Neural progenitor cell (in vitro differentiated cells): ENCODE measurements at regions not wholly inside any gene's neighbourhood (a gene's known extent, or its start where the extent isn't known, plus 50 kb on each side); places are given as distances from the start of the nearest gene placed in this dataset.
"Not testable (repeated sequence)": the region's sequence is repeated elsewhere in the genome, so short reads cannot be mapped to it uniquely, and the experiment has no call there.

ENCODE experiments used
- DNase-seq: peaks from one replicate; pipeline ENCODE4 v3.0.0-alpha.2; 2016; ENCODE audit warnings: low spot score
- H2AFZ ChIP-seq: fragments of 200-600 bp; sonication (generic); replicated peaks from 2 replicates; pipeline ENCODE4 v1.6.1; 2016; ENCODE audit warnings: antibody characterized with exemption
- H3F3A ChIP-seq: fragments of 200-600 bp; sonication (generic); 2 replicates; pipeline ENCODE4 v1.6.1; 2016; ENCODE audit warnings: antibody characterized with exemption, low read depth
- H3K27ac ChIP-seq: fragments of 200-600 bp; sonication (generic); 2 replicates; pipeline ENCODE4 v1.5.1; 2016; ENCODE audit warnings: mild to moderate bottlenecking
- H3K27me3 ChIP-seq: fragments of 200-600 bp; sonication (generic); 2 replicates; pipeline ENCODE4 v1.6.1; 2016; ENCODE audit warnings: mild to moderate bottlenecking, moderate library complexity
- H3K36me3 ChIP-seq: fragments of 200-600 bp; sonication (generic); 2 replicates; pipeline ENCODE4 v1.5.1; 2016
- H3K4me1 ChIP-seq: fragments of 200-600 bp; sonication (generic); 2 replicates; pipeline ENCODE4 v1.6.1; 2016; ENCODE audit warnings: mixed run types
- H3K4me2 ChIP-seq: fragments of 200-600 bp; sonication (generic); 2 replicates; pipeline ENCODE4 v1.6.1; 2016
- H3K4me3 ChIP-seq: fragments of 200-600 bp; sonication (generic); 2 replicates; pipeline ENCODE4 v1.5.1; 2016
- H3K79me2 ChIP-seq: fragments of 200-600 bp; sonication (generic); 2 replicates; pipeline ENCODE4 v1.6.1; 2016; ENCODE audit warnings: low read depth
- H3K9ac ChIP-seq: fragments of 200-600 bp; sonication (generic); 2 replicates; pipeline ENCODE4 v1.6.1; 2016
- H3K9me3 ChIP-seq: fragments of 200-600 bp; sonication (generic); 2 replicates; pipeline ENCODE4 v1.5.1; 2016; ENCODE audit warnings: low read depth
- H4K20me1 ChIP-seq: fragments of 200-600 bp; sonication (generic); 2 replicates; pipeline ENCODE4 v1.6.1; 2016; ENCODE audit warnings: low read depth
- H3K27ac Mint-ChIP-seq: 3 replicates; pipeline ENCODE4 v1.8.0; 2021; ENCODE audit warnings: mixed read lengths
- H3K27me3 Mint-ChIP-seq: 2 replicates; pipeline ENCODE4 v1.8.0; 2022; ENCODE audit warnings: low read depth, mild to moderate bottlenecking, inconsistent platforms, moderate library complexity, mixed read lengths; ENCODE audit not compliant: insufficient read depth
- H3K36me3 Mint-ChIP-seq: 3 replicates; pipeline ENCODE4 v1.8.0; 2021; ENCODE audit warnings: mixed read lengths
- H3K4me1 Mint-ChIP-seq: 3 replicates; pipeline ENCODE4 v1.8.0; 2021; ENCODE audit warnings: mixed read lengths
- H3K4me3 Mint-ChIP-seq: 3 replicates; pipeline ENCODE4 v1.8.0; 2021; ENCODE audit warnings: mild to moderate bottlenecking, moderate library complexity, mixed read lengths
- H3K9me3 Mint-ChIP-seq: 3 replicates; pipeline ENCODE4 v1.8.0; 2020; ENCODE audit warnings: mixed read lengths

DNA sequence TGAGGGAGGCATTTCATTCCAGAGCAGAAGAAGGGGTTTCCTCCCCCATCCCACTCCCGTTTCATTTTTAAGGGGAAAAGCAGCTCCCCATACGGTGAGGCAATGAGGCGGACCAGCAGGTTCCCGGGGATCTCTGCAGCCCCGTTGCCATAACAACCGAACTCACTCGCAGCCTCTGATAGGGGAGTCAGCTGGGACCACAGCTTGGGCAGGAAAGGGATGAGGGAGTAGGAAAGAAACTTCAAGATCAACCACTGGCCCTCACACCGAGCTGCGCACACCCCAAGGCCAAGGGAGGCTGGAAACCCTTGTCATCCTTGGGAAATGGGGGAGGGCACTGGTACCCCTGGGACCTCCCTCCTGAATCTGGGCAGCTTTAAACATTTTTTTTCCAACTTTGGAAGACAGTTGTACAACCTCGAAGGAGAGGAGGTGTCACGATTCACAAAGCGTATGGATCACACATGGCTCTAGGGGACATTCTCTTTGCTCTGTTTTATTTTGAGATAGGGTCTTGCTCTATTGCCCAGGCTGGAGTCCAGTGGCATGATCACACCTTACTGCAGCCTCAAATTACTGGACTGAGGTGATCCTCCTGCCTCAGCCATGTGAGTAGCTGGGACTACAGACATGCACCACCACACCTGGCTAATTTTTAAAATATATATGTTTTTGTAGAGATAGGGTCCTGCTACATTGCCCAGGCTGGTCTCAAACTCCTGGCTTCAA, 160.6 kb downstream of the CRLF3 start:
- not testable (repeated sequence) for H2AFZ ChIP-seq, H3F3A ChIP-seq, H3K9me3 ChIP-seq, H3K9ac ChIP-seq, H3K27me3 ChIP-seq, H3K36me3 ChIP-seq, H3K36me3 Mint-ChIP-seq, H4K20me1 ChIP-seq, H3K9me3 Mint-ChIP-seq, H3K27ac ChIP-seq, H3K4me1 ChIP-seq, H3K79me2 ChIP-seq, H3K4me3 Mint-ChIP-seq, H3K4me3 ChIP-seq, H3K27me3 Mint-ChIP-seq
- Mint-ChIP-seq H3K27ac (peak overlapping the region; percentile 29), H3K4me1 (peaks cover 13% of the 10 kb centered on the region)
- H3K4me2 ChIP-seq: peak overlapping the region; percentile 37
- DNase-seq: peak; percentile 74

DNA sequence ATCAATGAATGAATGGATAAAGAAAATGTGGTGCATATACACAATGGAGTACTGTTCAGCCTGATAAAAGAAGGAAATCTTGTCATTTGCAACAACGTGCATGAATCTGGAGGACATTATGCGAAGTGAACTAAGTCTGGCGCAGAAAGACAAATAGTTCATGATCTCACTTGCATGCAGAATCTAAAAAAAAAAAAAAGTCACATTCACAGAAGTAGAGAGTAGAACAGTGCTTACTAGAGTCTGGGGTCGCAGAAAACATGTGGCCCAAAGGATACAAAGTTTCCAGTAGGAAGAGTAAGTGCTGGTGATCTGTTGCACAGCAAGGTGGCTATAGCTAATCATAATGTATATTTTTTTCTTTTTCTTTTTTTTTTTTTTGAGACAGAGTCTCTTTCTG, 167.3 kb downstream of the CRLF3 start:
- not testable (repeated sequence) for H3K27ac ChIP-seq, H3K4me2 ChIP-seq, H3K4me3 ChIP-seq, DNase-seq, H3K36me3 Mint-ChIP-seq, H3K4me1 ChIP-seq, H3K9ac ChIP-seq, H3K9me3 Mint-ChIP-seq, H3K27ac Mint-ChIP-seq, H4K20me1 ChIP-seq, H2AFZ ChIP-seq, H3K9me3 ChIP-seq, H3K4me3 Mint-ChIP-seq, H3K79me2 ChIP-seq, H3K27me3 ChIP-seq, H3K4me1 Mint-ChIP-seq, H3F3A ChIP-seq, H3K36me3 ChIP-seq, H3K27me3 Mint-ChIP-seq

DNA sequence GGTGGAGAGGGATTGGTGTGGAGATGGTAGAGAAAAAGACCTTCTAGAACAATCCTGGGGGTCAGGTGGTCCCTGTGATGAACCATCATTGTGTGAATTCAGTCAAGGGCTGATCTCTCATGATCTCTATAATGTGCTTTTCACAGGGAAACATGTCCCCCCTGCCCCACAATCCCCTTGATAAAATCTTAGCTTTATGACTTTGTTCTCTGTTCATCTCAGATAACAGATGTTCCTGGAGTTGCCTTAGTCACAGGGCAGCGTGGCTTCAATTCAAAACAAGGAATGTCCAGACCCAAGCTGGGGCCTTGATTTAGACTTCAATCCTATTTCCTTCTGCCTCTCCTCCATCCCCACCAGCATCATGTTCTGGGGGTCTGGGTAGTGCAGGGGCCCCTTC, 171.5 kb downstream of the CRLF3 start:
- not testable (repeated sequence) for H3K4me2 ChIP-seq, H3F3A ChIP-seq, H3K79me2 ChIP-seq, H3K4me1 Mint-ChIP-seq, H3K36me3 ChIP-seq, H3K27me3 Mint-ChIP-seq, H3K27ac Mint-ChIP-seq, H3K9me3 ChIP-seq, H3K4me3 Mint-ChIP-seq, H3K36me3 Mint-ChIP-seq, H4K20me1 ChIP-seq, H3K4me1 ChIP-seq, H3K27ac ChIP-seq, H2AFZ ChIP-seq, H3K27me3 ChIP-seq, H3K4me3 ChIP-seq, DNase-seq, H3K9ac ChIP-seq, H3K9me3 Mint-ChIP-seq

DNA sequence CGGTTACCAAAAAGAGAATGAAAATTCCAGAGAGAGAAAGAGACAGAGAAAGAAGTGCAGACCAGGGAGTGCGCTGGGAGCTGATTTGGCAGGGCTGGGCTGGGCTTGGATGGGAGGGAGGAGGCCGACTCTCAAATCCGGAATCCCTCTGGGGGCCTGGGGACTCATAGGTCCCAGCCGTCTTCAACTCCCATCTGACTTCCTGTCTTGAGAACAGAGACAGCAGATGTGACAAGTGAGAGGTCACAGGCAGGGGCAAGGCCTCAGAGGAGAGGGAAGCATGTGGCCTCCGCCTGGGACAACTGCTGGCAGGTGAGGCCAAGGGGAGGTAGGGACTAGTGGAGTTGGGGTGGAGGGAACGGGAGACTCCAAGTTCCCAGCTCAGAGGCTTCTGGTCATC, 172.9 kb downstream of the GOSR1 start:
- H3K9me3 ChIP-seq, H4K20me1 ChIP-seq, H3K36me3 Mint-ChIP-seq, H3K27ac Mint-ChIP-seq, H3K4me2 ChIP-seq, DNase-seq, H3K4me1 Mint-ChIP-seq, H3K4me3 ChIP-seq, H3K27me3 Mint-ChIP-seq, H3K36me3 ChIP-seq, H3K4me3 Mint-ChIP-seq, H3K79me2 ChIP-seq, H3K4me1 ChIP-seq, H3K27me3 ChIP-seq, H3K9me3 Mint-ChIP-seq, H3K27ac ChIP-seq, H3K9ac ChIP-seq, H2AFZ ChIP-seq, H3F3A ChIP-seq: not testable (repeated sequence)

DNA sequence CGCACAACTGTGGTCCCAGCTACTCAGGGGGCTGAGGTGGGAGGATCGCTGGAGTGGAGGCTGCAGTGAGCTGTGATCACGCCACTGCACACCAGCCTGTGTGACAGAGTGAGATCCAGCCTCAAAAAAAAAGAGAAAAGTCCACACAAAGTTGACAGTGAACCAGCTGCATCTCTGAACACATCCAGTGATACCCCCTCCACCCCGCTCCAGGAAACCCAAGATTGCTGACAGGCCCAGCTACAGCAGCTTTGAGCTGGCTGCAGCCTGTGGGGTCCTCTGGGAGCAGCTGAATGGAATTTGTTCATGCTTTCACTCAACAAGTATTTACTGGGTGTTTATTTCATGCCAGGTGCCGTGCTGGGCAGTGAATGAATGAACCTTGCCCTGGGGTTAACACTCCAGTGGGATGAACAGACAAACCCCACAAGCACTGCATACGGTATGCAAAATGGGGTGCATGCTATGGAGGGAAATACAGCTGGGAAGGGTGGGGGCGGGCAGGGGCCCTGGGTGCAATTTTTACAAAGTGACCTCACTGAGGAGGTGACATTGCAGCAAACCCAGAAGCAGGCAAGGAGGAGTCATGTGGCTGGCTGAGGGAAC, 170.9 kb downstream of the GOSR1 start:
- H3K36me3 ChIP-seq, H3K27ac Mint-ChIP-seq, H4K20me1 ChIP-seq, DNase-seq, H3K9ac ChIP-seq, H3K4me3 ChIP-seq, H3K79me2 ChIP-seq, H3K27me3 Mint-ChIP-seq, H3K27me3 ChIP-seq, H3K4me1 Mint-ChIP-seq, H3K4me2 ChIP-seq, H3K9me3 Mint-ChIP-seq, H3K4me3 Mint-ChIP-seq, H3K4me1 ChIP-seq, H3K36me3 Mint-ChIP-seq, H2AFZ ChIP-seq, H3F3A ChIP-seq, H3K9me3 ChIP-seq, H3K27ac ChIP-seq: not testable (repeated sequence)

DNA sequence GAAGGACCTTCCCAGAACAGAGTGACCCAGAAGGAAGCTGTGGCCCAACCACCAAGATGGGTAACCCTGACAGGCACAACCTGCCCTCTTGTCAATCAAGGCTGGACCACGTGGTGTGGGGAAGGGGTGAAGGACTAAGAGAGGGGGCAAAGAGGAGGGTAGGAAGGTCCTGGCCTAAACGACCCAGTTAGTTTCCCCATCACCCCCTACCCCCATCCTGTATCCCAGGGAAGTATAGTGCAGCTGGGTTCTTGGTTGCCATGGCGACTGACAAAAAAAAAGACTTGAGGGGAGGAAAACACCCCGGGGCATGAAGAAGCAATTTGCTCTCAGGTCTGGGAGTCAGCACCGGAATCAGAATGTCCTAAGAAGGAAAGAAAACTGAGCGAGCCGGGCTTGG, 168.7 kb downstream of the GOSR1 start:
- H3K36me3 Mint-ChIP-seq, H3K27me3 Mint-ChIP-seq, H3K27ac ChIP-seq, H3K4me1 ChIP-seq, H3K4me3 ChIP-seq, H2AFZ ChIP-seq, H3K9me3 Mint-ChIP-seq, H3F3A ChIP-seq, H3K79me2 ChIP-seq, H4K20me1 ChIP-seq, H3K9me3 ChIP-seq, H3K27me3 ChIP-seq, H3K9ac ChIP-seq, H3K36me3 ChIP-seq: not testable (repeated sequence)
- DNase-seq: peak; percentile 75
- peak overlapping the region; percentile 55 for H3K4me2 ChIP-seq
- Mint-ChIP-seq H3K4me3 (peak overlapping the region; percentile 68), H3K4me1 (peaks cover 13% of the 10 kb centered on the region), H3K27ac (peak overlapping the region; percentile 63)

DNA sequence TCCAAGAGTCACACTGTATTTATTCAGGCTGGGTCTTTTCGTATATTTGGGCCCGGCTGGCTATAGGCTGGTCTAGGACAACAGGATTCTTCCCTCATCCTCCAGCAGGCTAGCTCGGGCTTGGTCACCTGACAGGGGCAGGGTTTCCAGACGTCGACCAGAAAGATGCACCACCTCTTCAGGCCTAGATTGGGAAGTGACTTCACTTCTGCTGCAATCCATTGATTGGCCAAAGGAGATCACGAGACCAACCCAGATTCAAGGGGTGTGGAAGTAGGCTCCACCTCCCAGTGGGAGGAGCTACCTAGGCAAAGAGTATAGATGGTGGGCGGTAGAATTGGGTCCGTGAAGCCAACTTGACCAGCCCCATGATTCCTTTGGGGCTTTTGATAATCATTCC, 167.5 kb downstream of the GOSR1 start:
- DNase-seq, H3F3A ChIP-seq, H3K36me3 Mint-ChIP-seq, H3K79me2 ChIP-seq, H3K27me3 Mint-ChIP-seq, H3K9me3 ChIP-seq, H3K4me3 Mint-ChIP-seq, H3K4me1 ChIP-seq, H3K27ac ChIP-seq, H4K20me1 ChIP-seq, H3K27ac Mint-ChIP-seq, H3K36me3 ChIP-seq, H3K4me2 ChIP-seq, H2AFZ ChIP-seq, H3K9me3 Mint-ChIP-seq, H3K9ac ChIP-seq, H3K27me3 ChIP-seq, H3K4me3 ChIP-seq: not testable (repeated sequence)
- peaks cover 13% of the 10 kb centered on the region for H3K4me1 Mint-ChIP-seq

DNA sequence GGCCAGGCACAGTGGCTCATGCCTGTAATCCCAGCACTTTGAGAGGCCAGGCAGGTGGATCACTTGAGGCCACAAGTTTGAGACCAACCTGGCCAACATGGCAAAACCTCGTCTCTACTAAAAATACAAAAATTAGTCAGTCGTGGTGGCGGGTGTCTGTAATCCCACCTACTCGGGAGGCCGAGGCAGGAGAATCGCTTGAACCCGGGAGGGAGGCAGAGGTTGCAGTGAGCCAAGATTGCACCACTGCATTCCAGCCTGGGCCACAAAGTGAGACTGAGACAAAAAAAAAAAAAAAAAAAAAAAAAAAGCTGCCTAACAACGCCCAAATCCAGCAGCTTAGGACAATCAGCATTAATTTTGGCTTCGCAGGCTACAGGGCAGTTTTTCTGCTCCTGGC, 167.1 kb downstream of the GOSR1 start:
- not testable (repeated sequence) for H3K9ac ChIP-seq, H2AFZ ChIP-seq

More for the DNA sequence above, 167.1 kb downstream of the GOSR1 start:
- H3K27ac Mint-ChIP-seq, H3K27me3 Mint-ChIP-seq, H3K27ac ChIP-seq, H3K4me2 ChIP-seq, H3K36me3 Mint-ChIP-seq, H4K20me1 ChIP-seq, H3K36me3 ChIP-seq, H3K27me3 ChIP-seq, H3K4me3 Mint-ChIP-seq, H3K4me1 ChIP-seq, H3F3A ChIP-seq, H3K4me3 ChIP-seq, H3K79me2 ChIP-seq, H3K9me3 ChIP-seq, H3K9me3 Mint-ChIP-seq, DNase-seq: not testable (repeated sequence)
- H3K4me1 Mint-ChIP-seq: peaks cover 13% of the 10 kb centered on the region
